ENCODE measurements at regions not wholly inside any gene's neighbourhood (a gene's known extent, or its start where the extent isn't known, plus 50 kb on each side); places are given as distances from the start of the nearest gene placed in this dataset.

DNA sequence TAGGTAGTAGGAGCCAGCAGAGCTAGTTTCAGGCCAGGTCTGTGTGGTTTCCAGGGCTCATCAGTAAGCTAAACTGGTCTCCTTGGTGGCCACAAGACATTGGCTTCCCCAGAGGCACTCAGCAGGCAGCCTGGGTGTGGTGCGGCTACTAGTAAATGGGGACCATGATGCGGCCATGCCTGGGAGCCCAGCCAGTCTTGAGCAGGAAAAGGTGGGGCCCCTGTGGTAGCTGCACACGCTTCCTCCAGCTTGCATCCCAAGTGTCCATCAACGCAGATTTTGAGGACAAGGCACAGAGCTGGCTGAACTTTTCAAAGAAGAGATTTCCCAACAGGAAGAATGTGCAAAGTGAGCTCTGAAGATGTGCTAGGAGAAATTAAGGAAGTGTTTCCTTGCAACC lies 107.4 kb upstream of the NAA20 start:
- no peak; the same call in 2 of the 3 replicates for ATAC-seq

More for the DNA sequence above, 107.4 kb upstream of the NAA20 start:
- FAIRE-seq, result no peak
- Histone ChIP-seq H3K4me2 (ENCODE audit: low read depth, low read length) (no peak overlapping the region), H2AFZ (ENCODE audit: low read length) (no peak overlapping the region), H3K79me2 (ENCODE audit: insufficient read depth, low read length) (no peaks in the 10 kb centered on the region), H4K20me1 (ENCODE audit: insufficient read depth, low read length) (no peaks in the 10 kb centered on the region), H3K36me3 (replicated peaks in 1 of 2; ENCODE audit: control insufficient read depth in 1 of 2, insufficient read depth in 2 of 2, low read length in 2 of 2) (no peaks in the 10 kb centered on the region), H3K27ac (ENCODE audit: extremely low read length, insufficient read depth, low read length) (no peak overlapping the region), H3K9ac (ENCODE audit: insufficient read depth, low read depth, low read length) (no peak overlapping the region), H3K27me3 (ENCODE audit: control insufficient read depth in 1 of 2, insufficient read depth in 2 of 2, low read length in 2 of 2) (peaks cover 2 to 8% of the 10 kb centered on the region in 2 experiments; a peak in 1 of 5 replicates), H3K4me3 (replicated peaks in 1 of 3; ENCODE audit: insufficient read depth in 1 of 3, low read depth in 2 of 3, low read length in 3 of 3) (no peak overlapping the region), H3K4me1 (ENCODE audit: insufficient read depth, low read length) (peaks cover 16% of the 10 kb centered on the region; the same call in 1 of the 2 replicates), H3K9me3 (ENCODE audit: low read length) (no peaks in the 10 kb centered on the region)
- in situ Hi-C loops (cut with HindIII; ENCODE audit: extremely low pct_ligation_motif_present, low pct_unique_long_range_greater_than_20kb), result no loop called here
- CTCF ChIA-PET (ENCODE audit: low intra/inter-chr PET ratio, low total read pairs), result no interaction called here
- intact Hi-C loops (cut with micrococcal nuclease; ENCODE audit: unreplicated experiment), result no loop called here
- TF ChIP-seq ZBTB3 (CRISPR knock-in tag; IDR thresholded peaks at IDR 0.05; ENCODE audit: borderline replicate concordance, low read depth), result no peak
- TF ChIP-seq, protein P1, sequence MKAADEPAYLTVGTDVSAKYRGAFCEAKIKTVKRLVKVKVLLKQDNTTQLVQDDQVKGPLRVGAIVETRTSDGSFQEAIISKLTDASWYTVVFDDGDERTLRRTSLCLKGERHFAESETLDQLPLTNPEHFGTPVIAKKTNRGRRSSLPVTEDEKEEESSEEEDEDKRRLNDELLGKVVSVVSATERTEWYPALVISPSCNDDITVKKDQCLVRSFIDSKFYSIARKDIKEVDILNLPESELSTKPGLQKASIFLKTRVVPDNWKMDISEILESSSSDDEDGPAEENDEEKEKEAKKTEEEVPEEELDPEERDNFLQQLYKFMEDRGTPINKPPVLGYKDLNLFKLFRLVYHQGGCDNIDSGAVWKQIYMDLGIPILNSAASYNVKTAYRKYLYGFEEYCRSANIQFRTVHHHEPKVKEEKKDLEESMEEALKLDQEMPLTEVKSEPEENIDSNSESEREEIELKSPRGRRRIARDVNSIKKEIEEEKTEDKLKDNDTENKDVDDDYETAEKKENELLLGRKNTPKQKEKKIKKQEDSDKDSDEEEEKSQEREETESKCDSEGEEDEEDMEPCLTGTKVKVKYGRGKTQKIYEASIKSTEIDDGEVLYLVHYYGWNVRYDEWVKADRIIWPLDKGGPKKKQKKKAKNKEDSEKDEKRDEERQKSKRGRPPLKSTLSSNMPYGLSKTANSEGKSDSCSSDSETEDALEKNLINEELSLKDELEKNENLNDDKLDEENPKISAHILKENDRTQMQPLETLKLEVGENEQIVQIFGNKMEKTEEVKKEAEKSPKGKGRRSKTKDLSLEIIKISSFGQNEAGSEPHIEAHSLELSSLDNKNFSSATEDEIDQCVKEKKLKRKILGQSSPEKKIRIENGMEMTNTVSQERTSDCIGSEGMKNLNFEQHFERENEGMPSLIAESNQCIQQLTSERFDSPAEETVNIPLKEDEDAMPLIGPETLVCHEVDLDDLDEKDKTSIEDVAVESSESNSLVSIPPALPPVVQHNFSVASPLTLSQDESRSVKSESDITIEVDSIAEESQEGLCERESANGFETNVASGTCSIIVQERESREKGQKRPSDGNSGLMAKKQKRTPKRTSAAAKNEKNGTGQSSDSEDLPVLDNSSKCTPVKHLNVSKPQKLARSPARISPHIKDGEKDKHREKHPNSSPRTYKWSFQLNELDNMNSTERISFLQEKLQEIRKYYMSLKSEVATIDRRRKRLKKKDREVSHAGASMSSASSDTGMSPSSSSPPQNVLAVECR (CRISPR knock-in tag; IDR thresholded peaks at IDR 0.05; ENCODE audit: borderline replicate concordance), result no peak
- TF ChIP-seq GABPB1 (CRISPR knock-in tag; IDR thresholded peaks at IDR 0.05), result no peak
- no peak for TF ChIP-seq ZNF652 (CRISPR knock-in tag; IDR thresholded peaks at IDR 0.05; ENCODE audit: borderline replicate concordance, low read depth)
- TF ChIP-seq AKAP8 (CRISPR knock-in tag; IDR thresholded peaks at IDR 0.05), result no peak
- no peak for TF ChIP-seq HHEX (CRISPR knock-in tag; IDR thresholded peaks at IDR 0.05)
- POLR2A ChIA-PET, result interaction anchor here (1.8 kb wide), 1 partner anchor 9 kb away, joined by 5 read pairs; no protein-coding TSS in a partner anchor
- no peak for DNase-seq (ENCODE audit: low spot score)
- no TSS peak for BruUV-seq (replicated peaks)
- WGBS (ENCODE audit: low lambda C conversion rate), result 84% methylated on average over 4 of the region's 4 CpGs

Measured in HepG2 (cell line).